IMR-90 (cell line): ENCODE measurements at regions not wholly inside any gene's neighbourhood (a gene's known extent, or its start where the extent isn't known, plus 50 kb on each side); places are given as distances from the start of the nearest gene placed in this dataset.

ENCODE experiments used
- ATAC-seq: fragments of 200-7000 bp; cut with Tn5 transposase; 2 replicates; pipeline ENCODE4 v1.9.1; 2020; ENCODE audit warnings: low read depth, mild to moderate bottlenecking, moderate library complexity
- BruUV-seq: library from RNA; stranded (reverse); fragments of 400-500 nt; replicated peaks from 2 replicates; lab custom pipeline; 2021; lab: Mats Ljungman, UMichigan
- CTCF ChIA-PET: fragments of 300-600 bp; formaldehyde crosslinking; extraction: SDS; loops from one replicate; lab custom pipeline; 2021; ENCODE audit warnings: antibody characterized with exemption; lab: Yijun Ruan, JAX
- POLR2A ChIA-PET: fragments of 300-600 bp; sonication (Branson Sonifier 250); formaldehyde crosslinking; loops from one replicate; lab custom pipeline; 2022; ENCODE audit warnings: antibody characterized with exemption; ENCODE audit not compliant: unreplicated experiment; lab: Charles Lee
- DNase-seq: peaks from one replicate; pipeline ENCODE4 v3.0.0; 2013
- H2AFZ ChIP-seq: replicated peaks from 2 replicates; pipeline ENCODE3; 2013; ENCODE audit warnings: low read length, mild to moderate bottlenecking; ENCODE audit not compliant: poor library complexity
- H2AK5ac ChIP-seq: 2 replicates; pipeline ENCODE4 v1.6.1; 2013; ENCODE audit warnings: low read depth, low read length, inconsistent platforms
- H2AK9ac ChIP-seq: replicated peaks from 2 replicates; pipeline ENCODE3; 2013; ENCODE audit warnings: mild to moderate bottlenecking, low read depth, low read length, moderate library complexity; ENCODE audit not compliant: poor library complexity
- H2BK120ac ChIP-seq: 2 replicates; pipeline ENCODE4 v1.6.1; 2013; ENCODE audit warnings: low read depth, low read length, inconsistent platforms
- H2BK15ac ChIP-seq: 3 replicates; pipeline ENCODE4 v1.6.1; 2013; ENCODE audit warnings: low read depth, low read length, inconsistent platforms
- H2BK20ac ChIP-seq: 2 replicates; pipeline ENCODE4 v1.6.1; 2013; ENCODE audit warnings: low read depth, mild to moderate bottlenecking, inconsistent platforms, low read length, moderate library complexity
- H2BK5ac ChIP-seq: 2 replicates; pipeline ENCODE4 v1.6.1; 2013; ENCODE audit warnings: mild to moderate bottlenecking, low read depth, low read length, inconsistent platforms; ENCODE audit not compliant: poor library complexity, severe bottlenecking
- H3K14ac ChIP-seq: replicated peaks from 2 replicates; pipeline ENCODE4 v1.6.1; 2013; ENCODE audit warnings: low read depth, low read length, inconsistent platforms
- H3K18ac ChIP-seq: 2 replicates; pipeline ENCODE4 v1.6.1; 2013; ENCODE audit warnings: low read depth, low read length, control low read depth
- H3K23ac ChIP-seq: 2 replicates; pipeline ENCODE4 v1.6.1; 2013; ENCODE audit warnings: low read depth, low read length, inconsistent platforms
- H3K27ac ChIP-seq: 2 replicates; pipeline ENCODE4 v1.5.1; 2013; ENCODE audit warnings: mild to moderate bottlenecking, control low read depth, low read length; ENCODE audit not compliant: insufficient read depth
- H3K27me3 ChIP-seq: 2 replicates; pipeline ENCODE4 v1.6.1; 2013; ENCODE audit warnings: low read length; ENCODE audit not compliant: control insufficient read depth, insufficient read depth
- H3K36me3 ChIP-seq: 2 replicates; pipeline ENCODE4 v1.6.1; 2013; ENCODE audit warnings: low read length, mixed read lengths; ENCODE audit not compliant: control insufficient read depth, insufficient read depth
- H3K4ac ChIP-seq: 2 replicates; pipeline ENCODE4 v1.6.1; 2013; ENCODE audit warnings: low read depth, low read length, inconsistent platforms
- H3K4me1 ChIP-seq: 2 replicates; pipeline ENCODE4 v1.6.1; 2013; ENCODE audit warnings: low read length, mixed read lengths; ENCODE audit not compliant: control insufficient read depth, insufficient read depth
- H3K4me2 ChIP-seq: 2 replicates; pipeline ENCODE4 v1.6.1; 2013; ENCODE audit warnings: low read depth, mild to moderate bottlenecking, control low read depth, low read length, moderate library complexity
- H3K4me3 ChIP-seq: 2 replicates; pipeline ENCODE4 v1.5.1; 2013; ENCODE audit warnings: low read depth, mild to moderate bottlenecking, control low read depth, low read length, moderate library complexity; ENCODE audit not compliant: insufficient read depth
- H3K56ac ChIP-seq: 2 replicates; pipeline ENCODE4 v1.6.1; 2013; ENCODE audit warnings: low read length, inconsistent platforms; ENCODE audit not compliant: insufficient read depth; ENCODE audit errors: extremely low read depth
- H3K79me1 ChIP-seq, 2 experiments: 2 replicates each; pipeline ENCODE4 v1.6.1; 2013; ENCODE audit warnings: low read length in 2 of 2, inconsistent platforms in 1 of 2, low read depth in 1 of 2
- H3K9ac ChIP-seq: 2 replicates; pipeline ENCODE4 v1.6.1; 2013; ENCODE audit warnings: low read depth, low read length, control low read depth
- H3K9me1 ChIP-seq: 2 replicates; pipeline ENCODE4 v1.6.1; 2013; ENCODE audit warnings: low read length, inconsistent platforms; ENCODE audit not compliant: insufficient read depth
- H3K9me3 ChIP-seq: 2 replicates; pipeline ENCODE4 v1.6.1; 2013; ENCODE audit warnings: low read length; ENCODE audit not compliant: control insufficient read depth, insufficient read depth
- H4K20me1 ChIP-seq: 2 replicates; pipeline ENCODE4 v1.6.1; 2013; ENCODE audit warnings: low read length, inconsistent platforms; ENCODE audit not compliant: insufficient read depth
- H4K5ac ChIP-seq: 2 replicates; pipeline ENCODE4 v1.6.1; 2013; ENCODE audit warnings: mild to moderate bottlenecking, low read depth, low read length, control low read depth
- H4K8ac ChIP-seq, 2 experiments: 2 replicates each; pipeline ENCODE4 v1.6.1; 2013; ENCODE audit warnings: low read depth in 2 of 2, low read length in 2 of 2, control low read depth in 1 of 2, inconsistent platforms in 1 of 2
- H4K91ac ChIP-seq: 2 replicates; pipeline ENCODE4 v1.6.1; 2013; ENCODE audit warnings: low read depth, low read length, inconsistent platforms; ENCODE audit not compliant: insufficient read depth
- CEBPB ChIP-seq: IDR thresholded peaks from 2 replicates; pipeline ENCODE4 v1.6.1; 2012; ENCODE audit warnings: low read depth, low read length, improper control_type of control experiment
- CHD1 ChIP-seq: IDR thresholded peaks from 2 replicates; pipeline ENCODE4 v1.6.1; 2012; ENCODE audit warnings: low read depth, low read length, improper control_type of control experiment
- MXI1 ChIP-seq: IDR thresholded peaks from 2 replicates; pipeline ENCODE4 v1.6.1; 2012; ENCODE audit warnings: low read depth, mild to moderate bottlenecking, low read length, moderate library complexity, borderline replicate concordance
- RAD21 ChIP-seq: IDR thresholded peaks from 2 replicates; pipeline ENCODE4 v1.6.1; 2012; ENCODE audit warnings: low read length, improper control_type of control experiment
- RCOR1 ChIP-seq: IDR thresholded peaks from 2 replicates; pipeline ENCODE4 v1.6.1; 2012; ENCODE audit warnings: mild to moderate bottlenecking, low read length, improper control_type of control experiment; ENCODE audit not compliant: insufficient replicate concordance
- WGBS, 2 experiments: methylation state at CpG; one replicate each; pipeline versions ENCODE4 v1.1.5 to v1.1.7; 2013; ENCODE audit warnings: missing lambda C conversion rate in 2 of 2; ENCODE audit not compliant: insufficient read length in 1 of 2; ENCODE audit errors: extremely low coverage in 2 of 2; 5-methylcytosine and 5-hydroxymethylcytosine counted together
- dilution Hi-C: fragments of 300-500 bp; cut with HindIII; formaldehyde crosslinking; loops from one replicate; pipeline ENCODE4 v1.14.3; 2018; ENCODE audit warnings: low sequenced_read_pairs; ENCODE audit not compliant: unreplicated experiment
- in situ Hi-C: fragments of 300-500 bp; cut with MboI; formaldehyde crosslinking; loops from 3 replicates; pipeline ENCODE4 v1.14.3; 2019; ENCODE audit warnings: low sequenced_read_pairs, inconsistent platforms, mixed read lengths
- intact Hi-C: fragments of 100-400 bp; cut with micrococcal nuclease; formaldehyde crosslinking; loops from 2 replicates; pipeline ENCODE4 v1.10.0; 2022

- H3K4me2 ChIP-seq, result no peak overlapping the region
- no peaks in the 10 kb centered on the region for H3K79me1 ChIP-seq
- no CpG with 5 or more reads among the region's 4 CpGs for WGBS, 2 experiments
- H3K9ac ChIP-seq, result no peak overlapping the region
- no peak overlapping the region for H3K14ac ChIP-seq
- H2AK5ac ChIP-seq, result no peak overlapping the region
- H4K20me1 ChIP-seq, result no peaks in the 10 kb centered on the region
- H2AFZ ChIP-seq, result no peak overlapping the region
- no peaks in the 10 kb centered on the region for H3K9me1 ChIP-seq
- no peaks in the 10 kb centered on the region for H3K4me1 ChIP-seq
- H3K18ac ChIP-seq, result no peak overlapping the region
- no peak overlapping the region for H4K91ac ChIP-seq
- no peaks in the 10 kb centered on the region for H3K9me3 ChIP-seq
- TF ChIP-seq CHD1, result no peak
- no peak for TF ChIP-seq MXI1
- TF ChIP-seq RCOR1, result no peak
- no peak for TF ChIP-seq CEBPB
- no peak for TF ChIP-seq RAD21
- no peak for ATAC-seq
- in situ Hi-C loops, result no loop called here
- no peak overlapping the region for H2BK20ac ChIP-seq
- no peak overlapping the region for H2AK9ac ChIP-seq
- intact Hi-C loops, result no loop called here
- no peak overlapping the region for H3K4me3 ChIP-seq
- H2BK15ac ChIP-seq, result no peak overlapping the region
- no peak overlapping the region for H2BK120ac ChIP-seq
- H4K8ac ChIP-seq, result no peak overlapping the region
- no peak overlapping the region for H3K23ac ChIP-seq
- CTCF ChIA-PET, result no interaction called here
- POLR2A ChIA-PET, result no interaction called here
- H3K4ac ChIP-seq, result no peak overlapping the region
- dilution Hi-C loops, result no loop called here
- no TSS peak for BruUV-seq
- H4K5ac ChIP-seq, result no peak overlapping the region
- no peak overlapping the region for H3K27ac ChIP-seq
- peaks cover 1% of the 10 kb centered on the region; the same call in 1 of the 2 replicates for H3K27me3 ChIP-seq
- DNase-seq, result no peak
- H3K56ac ChIP-seq, result no peak overlapping the region
- H2BK5ac ChIP-seq, result no peak overlapping the region
- no peaks in the 10 kb centered on the region for H3K36me3 ChIP-seq
These were observed 87.6 kb upstream of the SOD1 start for GRCh38 chr21:31571879-31572278.
